Activated T-cell treated with anti-CD3 and anti-CD28 coated beads, Interleukin-2, amount 50 U/mL, for 1 hour (primary cell): ENCODE measurements at regions not wholly inside any gene's neighbourhood (a gene's known extent, or its start where the extent isn't known, plus 50 kb on each side); places are given as distances from the start of the nearest gene placed in this dataset.
"Not testable (repeated sequence)": the region's sequence is repeated elsewhere in the genome, so short reads cannot be mapped to it uniquely, and the experiment has no call there.

Experiments
- DNase-seq: peaks from one replicate; pipeline ENCODE4 v3.0.0-alpha.2; 2020

GRCh38 chr9:31823365-31823764 lies 561.1 kb upstream of the ACO1 start:
- DNase-seq: no peak

- no peak for DNase-seq
Measured at GRCh38 chr9:31824860-31825259, 559.6 kb upstream of the ACO1 start.

- no peak for DNase-seq
Measured at GRCh38 chr9:31837211-31837610, 547.2 kb upstream of the ACO1 start.

GRCh38 chr9:31839273-31839672 lies 545.2 kb upstream of the ACO1 start:
- DNase-seq: no peak

- no peak for DNase-seq
Measured at GRCh38 chr9:31840702-31841101, 543.7 kb upstream of the ACO1 start.

GRCh38 chr9:31847963-31848362 lies 536.5 kb upstream of the ACO1 start:
- DNase-seq: no peak

GRCh38 chr9:31848505-31849285 lies 535.7 kb upstream of the ACO1 start:
- DNase-seq: no peak

- no peak for DNase-seq
Measured at GRCh38 chr9:31854187-31854586, 530.3 kb upstream of the ACO1 start.

- DNase-seq: no peak
Measured at GRCh38 chr9:31868830-31869229, 515.6 kb upstream of the ACO1 start.

- no peak for DNase-seq
Measured at GRCh38 chr9:31870276-31870675, 514.2 kb upstream of the ACO1 start.

- DNase-seq: no peak
Measured at GRCh38 chr9:31873722-31874121, 510.7 kb upstream of the ACO1 start.

- no peak for DNase-seq
Measured at GRCh38 chr9:31894008-31894407, 490.4 kb upstream of the ACO1 start.

- no peak for DNase-seq
Measured at GRCh38 chr9:31908158-31908890, 476.1 kb upstream of the ACO1 start.

GRCh38 chr9:31908891-31909480 lies 475.5 kb upstream of the ACO1 start:
- no peak for DNase-seq

- DNase-seq: no peak
Measured at GRCh38 chr9:31912636-31913035, 471.8 kb upstream of the ACO1 start.

- no peak for DNase-seq
Measured at GRCh38 chr9:31916591-31917241, 467.7 kb upstream of the ACO1 start.

GRCh38 chr9:31937737-31938136 lies 446.7 kb upstream of the ACO1 start:
- DNase-seq: not testable (repeated sequence)

- no peak for DNase-seq
Measured at GRCh38 chr9:31950756-31951155, 433.7 kb upstream of the ACO1 start.

GRCh38 chr9:31958572-31958971 lies 425.9 kb upstream of the ACO1 start:
- DNase-seq: no peak

- DNase-seq: no peak
Measured at GRCh38 chr9:31969552-31969951, 414.9 kb upstream of the ACO1 start.

GRCh38 chr9:31983895-31984294 lies 400.5 kb upstream of the ACO1 start:
- DNase-seq: no peak

- no peak for DNase-seq
Measured at GRCh38 chr9:31996331-31996730, 388.1 kb upstream of the ACO1 start.

GRCh38 chr9:32004431-32005076 lies 379.9 kb upstream of the ACO1 start:
- no peak for DNase-seq
